Lung (tissue), 11 donors: ENCODE measurements at regions not wholly inside any gene's neighbourhood (a gene's known extent, or its start where the extent isn't known, plus 50 kb on each side); places are given as distances from the start of the nearest gene placed in this dataset.

Experiments
- ATAC-seq: fragments of 200-7000 bp; cut with Tn5 transposase; one replicate; pipeline ENCODE4 v1.9.1; 2020; ENCODE audit warnings: moderate number of reproducible peaks; ENCODE audit not compliant: insufficient read depth, low FRiP score
- DNase-seq, 3 donors: peaks; one replicate each; pipeline ENCODE4 v3.0.0-alpha.2; 2013 to 2017
- H3K27ac ChIP-seq, 2 donors: one replicate each; pipeline ENCODE4 v1.5.1; 2013; ENCODE audit warnings: mild to moderate bottlenecking in 2 of 2, moderate library complexity in 2 of 2, control low read depth in 1 of 2, inconsistent platforms in 1 of 2, low read depth in 1 of 2, low read length in 1 of 2
- H3K27me3 ChIP-seq, 3 donors: one replicate each; pipeline ENCODE4 v1.5.1; 2013; ENCODE audit warnings: low read length in 2 of 3; ENCODE audit not compliant: control insufficient read depth in 3 of 3, insufficient read depth in 3 of 3
- H3K36me3 ChIP-seq, 4 donors: one replicate each; pipeline ENCODE4 v1.5.1; 2013; ENCODE audit warnings: low read length in 4 of 4, mild to moderate bottlenecking in 1 of 4, moderate library complexity in 1 of 4; ENCODE audit not compliant: control insufficient read depth in 4 of 4, insufficient read depth in 4 of 4
- H3K4me1 ChIP-seq, 5 donors: one replicate each; pipeline ENCODE4 v1.5.1; 2013; ENCODE audit warnings: low read length in 5 of 5, mild to moderate bottlenecking in 2 of 5, moderate library complexity in 1 of 5; ENCODE audit not compliant: control insufficient read depth in 5 of 5, insufficient read depth in 5 of 5
- H3K4me3 ChIP-seq: one replicate; pipeline ENCODE4 v1.5.1; 2013; ENCODE audit warnings: mild to moderate bottlenecking, control low read depth, moderate library complexity
- H3K9ac ChIP-seq, 2 donors: one replicate each; pipeline ENCODE4 v1.5.1; 2013; ENCODE audit warnings: low read length in 2 of 2, control low read depth in 1 of 2; ENCODE audit not compliant: insufficient read depth in 1 of 2
- H3K9me3 ChIP-seq, 4 donors: one replicate each; pipeline ENCODE4 v1.5.1; 2013; ENCODE audit warnings: low read length in 3 of 4, mild to moderate bottlenecking in 1 of 4, moderate library complexity in 1 of 4; ENCODE audit not compliant: control insufficient read depth in 4 of 4, insufficient read depth in 3 of 4
- CTCF ChIP-seq: IDR thresholded peaks from 2 replicates; pipeline ENCODE4 v1.5.1; 2012; ENCODE audit warnings: mild to moderate bottlenecking; ENCODE audit errors: control extremely low read depth, extremely low read depth
- WGBS, 2 donors: extraction: QIAGEN DNeasy Blood & Tissue Kit; methylation state at CpG; one replicate each; pipeline ENCODE4 v1.1.7; 2013; 5-methylcytosine and 5-hydroxymethylcytosine counted together
- donor health status: control.
- donor health status: control.
- donor health status: Bipolar disorder and iron deficiency.
- donor health status: healthy.
- donor health status: DM: yes; HTN: yes; CAD: no.

GRCh38 chr4:165794834-165795233 is 78.2 kb upstream of the TLL1 start:
- H3K9ac ChIP-seq = no peak overlapping the region
- TF ChIP-seq CTCF = no peak
- no peak for DNase-seq

GRCh38 chr4:165799384-165799815 is 73.6 kb upstream of the TLL1 start:
- no peak overlapping the region for H3K4me3 ChIP-seq
- H3K36me3 ChIP-seq = no peaks in the 10 kb centered on the region
- no peak overlapping the region for H3K9ac ChIP-seq
- TF ChIP-seq CTCF = no peak
- no peaks in the 10 kb centered on the region for H3K4me1 ChIP-seq
- H3K27me3 ChIP-seq = no peaks in the 10 kb centered on the region
- WGBS, 2 donors = 96 to 97% methylated on average over 25 to 28 of the region's 28 CpGs
- DNase-seq (no peak), ATAC-seq (no peak)
- no peak overlapping the region for H3K27ac ChIP-seq
- peaks cover 0 to 2% (median 0%) of the 10 kb centered on the region in 4 donors for H3K9me3 ChIP-seq

More at GRCh38 chr4:165794834-165795233, 78.2 kb upstream of the TLL1 start:
- Histone ChIP-seq H3K4me1 (no peaks in the 10 kb centered on the region), H3K9me3 (peaks cover 0 to 2% (median 0%) of the 10 kb centered on the region in 4 donors), H3K27ac (no peak overlapping the region), H3K4me3 (no peak overlapping the region), H3K27me3 (no peaks in the 10 kb centered on the region), H3K36me3 (no peaks in the 10 kb centered on the region)
- ATAC-seq = no peak

GRCh38 chr4:165802452-165802851 is 70.6 kb upstream of the TLL1 start:
- H3K9ac ChIP-seq = no peak overlapping the region
- no peak for TF ChIP-seq CTCF
- no peak overlapping the region for H3K27ac ChIP-seq
- ATAC-seq (no peak), DNase-seq (no peak)
- H3K9me3 ChIP-seq = peaks cover 0 to 2% (median 0%) of the 10 kb centered on the region in 4 donors
- WGBS, 2 donors = 75 to 84% methylated on average over 2 of the region's 2 CpGs
- no peaks in the 10 kb centered on the region for H3K27me3 ChIP-seq
- no peak overlapping the region for H3K4me3 ChIP-seq
- H3K36me3 ChIP-seq = no peaks in the 10 kb centered on the region
- no peaks in the 10 kb centered on the region for H3K4me1 ChIP-seq

- Histone ChIP-seq H3K9ac (no peak overlapping the region), H3K36me3 (no peaks in the 10 kb centered on the region), H3K9me3 (peaks cover 0 to 2% (median 0%) of the 10 kb centered on the region in 4 donors), H3K4me1 (no peaks in the 10 kb centered on the region), H3K27ac (no peak overlapping the region), H3K27me3 (no peaks in the 10 kb centered on the region), H3K4me3 (no peak overlapping the region)
- DNase-seq (no peak), ATAC-seq (no peak)
- TF ChIP-seq CTCF = no peak
Observed at GRCh38 chr4:165803005-165803404, 70.0 kb upstream of the TLL1 start.
